GM23248 (cell line): ENCODE measurements at regions not wholly inside any gene's neighbourhood (a gene's known extent, or its start where the extent isn't known, plus 50 kb on each side); places are given as distances from the start of the nearest gene placed in this dataset.

Experiments
- EZH2 ChIP-seq: fragments of 200-600 bp; sonication (generic); IDR thresholded peaks from 2 replicates; pipeline ENCODE4 v1.6.1; 2018; ENCODE audit warnings: antibody characterized with exemption, mild to moderate bottlenecking; ENCODE audit not compliant: insufficient read depth, poor library complexity, severe bottlenecking
- EZH2phosphoT487 ChIP-seq: fragments of 200-600 bp; sonication (generic); IDR thresholded peaks from 2 replicates; pipeline ENCODE4 v1.6.1; 2018; ENCODE audit warnings: antibody characterized with exemption, moderate library complexity, mild to moderate bottlenecking, low read depth; ENCODE audit not compliant: insufficient read depth

DNA sequence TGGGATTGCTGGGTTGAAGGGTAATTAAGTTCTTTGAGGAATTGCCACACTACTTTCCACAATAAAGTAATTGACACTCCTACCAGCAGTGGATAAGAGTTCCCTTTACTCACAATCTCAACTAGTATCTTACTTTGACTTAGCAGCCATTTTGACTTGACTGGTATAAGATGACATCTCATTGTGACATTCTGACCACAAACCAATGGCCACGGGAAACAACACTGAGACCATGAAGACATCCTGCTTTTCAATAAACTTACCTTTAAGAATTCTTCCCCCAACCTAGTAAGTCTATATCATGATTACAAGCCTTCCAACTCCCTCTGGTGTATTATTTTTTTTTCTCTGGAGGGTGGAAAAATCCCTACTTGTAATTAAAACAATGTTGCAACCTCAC is 66.9 kb upstream of the WDR1 start:
- TF ChIP-seq EZH2 (no peak), EZH2phosphoT487 (no peak)
